Activated T-cell treated with anti-CD3 and anti-CD28 coated beads, Interleukin-2, amount 50 U/mL, for 4 hours (primary cell): ENCODE measurements at regions not wholly inside any gene's neighbourhood (a gene's known extent, or its start where the extent isn't known, plus 50 kb on each side); places are given as distances from the start of the nearest gene placed in this dataset.

ENCODE experiments used
- ATAC-seq, 2 donors: fragments of 200-7000 bp; cut with Tn5 transposase; one replicate each; pipeline ENCODE4 v1.10.0; 2021
- DNase-seq: peaks from one replicate; pipeline ENCODE4 v3.0.0-alpha.2; 2020
- H3K27me3 Mint-ChIP-seq: one replicate; pipeline ENCODE4 v1.8.0; 2021; ENCODE audit warnings: low read depth, mixed read lengths
- H3K36me3 Mint-ChIP-seq: one replicate; pipeline ENCODE4 v1.8.0; 2022; ENCODE audit warnings: mixed read lengths; ENCODE audit not compliant: insufficient read depth
- H3K4me1 Mint-ChIP-seq: one replicate; pipeline ENCODE4 v1.8.0; 2021; ENCODE audit warnings: low read depth, mixed read lengths
- H3K4me3 Mint-ChIP-seq: one replicate; pipeline ENCODE4 v1.8.0; 2021; ENCODE audit warnings: mild to moderate bottlenecking, moderate library complexity, mixed read lengths
- H3K9me3 Mint-ChIP-seq: one replicate; pipeline ENCODE4 v1.8.0; 2021; ENCODE audit warnings: mixed read lengths

DNA sequence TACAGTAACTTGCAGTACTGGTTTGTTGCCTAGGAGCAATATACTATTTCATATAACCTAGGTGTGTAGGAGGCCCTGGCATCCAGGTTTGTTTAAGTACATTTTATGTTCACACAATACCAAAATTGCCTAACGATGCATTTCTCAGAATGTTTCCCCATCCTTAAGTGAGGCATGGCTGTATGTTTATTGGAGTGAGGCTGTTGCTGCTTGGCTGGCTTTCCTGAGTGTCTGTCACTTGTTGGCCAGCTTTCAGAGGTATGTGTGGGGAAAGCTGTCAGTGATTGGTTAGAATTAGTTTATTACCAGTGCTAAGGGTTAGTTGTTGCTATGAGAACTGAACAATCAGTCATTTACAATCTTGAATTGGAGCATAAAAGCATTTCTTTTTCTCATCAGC is 154.1 kb upstream of the CDH12 start:
- Mint-ChIP-seq H3K9me3 (peaks cover 6% of the 10 kb centered on the region), H3K27me3 (no peaks in the 10 kb centered on the region), H3K4me3 (no peak overlapping the region), H3K4me1 (no peaks in the 10 kb centered on the region), H3K36me3 (no peaks in the 10 kb centered on the region)
- no peak for DNase-seq
- ATAC-seq: no peak

GRCh38 chr5:23001120-23001519 is 148.0 kb upstream of the CDH12 start:
- no peak for DNase-seq
- no peaks in the 10 kb centered on the region for H3K4me1 Mint-ChIP-seq
- peaks cover 9% of the 10 kb centered on the region for H3K9me3 Mint-ChIP-seq
- no peaks in the 10 kb centered on the region for H3K36me3 Mint-ChIP-seq
- ATAC-seq: no peak
- no peak overlapping the region for H3K4me3 Mint-ChIP-seq
- H3K27me3 Mint-ChIP-seq: no peaks in the 10 kb centered on the region

DNA sequence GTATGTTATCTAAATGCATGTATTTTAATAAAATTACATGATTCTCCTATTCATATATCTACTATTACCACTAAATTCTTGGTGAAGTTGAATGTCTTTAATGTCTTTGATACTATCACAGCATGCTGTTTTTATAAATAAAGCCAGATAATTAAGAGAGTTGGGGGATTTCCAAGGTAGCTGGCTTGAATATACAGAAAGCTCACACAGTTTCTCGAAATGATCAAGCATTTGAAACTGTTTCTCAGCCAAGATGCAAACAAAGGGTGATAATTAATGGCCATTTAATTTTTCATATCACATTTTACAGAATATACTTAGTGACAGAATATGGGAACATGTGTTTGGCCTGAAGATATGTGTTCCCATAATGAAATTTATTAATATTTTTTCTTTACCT is 145.6 kb upstream of the CDH12 start:
- Mint-ChIP-seq H3K9me3 (peaks cover 7% of the 10 kb centered on the region), H3K36me3 (no peaks in the 10 kb centered on the region), H3K4me1 (no peaks in the 10 kb centered on the region), H3K4me3 (no peak overlapping the region), H3K27me3 (no peaks in the 10 kb centered on the region)
- DNase-seq (no peak), ATAC-seq (no peak)

- ATAC-seq (no peak), DNase-seq (no peak)
- Mint-ChIP-seq H3K9me3 (peaks cover 7% of the 10 kb centered on the region), H3K4me1 (no peaks in the 10 kb centered on the region), H3K4me3 (no peak overlapping the region), H3K27me3 (no peaks in the 10 kb centered on the region), H3K36me3 (no peaks in the 10 kb centered on the region)
These were observed 145.2 kb upstream of the CDH12 start for GRCh38 chr5:22998362-22998761.

GRCh38 chr5:22988937-22989336 is 135.8 kb upstream of the CDH12 start:
- ATAC-seq (no peak), DNase-seq (no peak)
- no peaks in the 10 kb centered on the region for H3K4me1 Mint-ChIP-seq
- no peaks in the 10 kb centered on the region for H3K36me3 Mint-ChIP-seq
- no peak overlapping the region for H3K4me3 Mint-ChIP-seq
- peaks cover 10% of the 10 kb centered on the region for H3K9me3 Mint-ChIP-seq
- H3K27me3 Mint-ChIP-seq: no peaks in the 10 kb centered on the region

- ATAC-seq: no peak
- Mint-ChIP-seq H3K4me1 (no peaks in the 10 kb centered on the region), H3K9me3 (peaks cover 10% of the 10 kb centered on the region), H3K36me3 (no peaks in the 10 kb centered on the region), H3K27me3 (no peaks in the 10 kb centered on the region), H3K4me3 (no peak overlapping the region)
- no peak for DNase-seq
These were observed 133.1 kb upstream of the CDH12 start for GRCh38 chr5:22986281-22986680.

DNA sequence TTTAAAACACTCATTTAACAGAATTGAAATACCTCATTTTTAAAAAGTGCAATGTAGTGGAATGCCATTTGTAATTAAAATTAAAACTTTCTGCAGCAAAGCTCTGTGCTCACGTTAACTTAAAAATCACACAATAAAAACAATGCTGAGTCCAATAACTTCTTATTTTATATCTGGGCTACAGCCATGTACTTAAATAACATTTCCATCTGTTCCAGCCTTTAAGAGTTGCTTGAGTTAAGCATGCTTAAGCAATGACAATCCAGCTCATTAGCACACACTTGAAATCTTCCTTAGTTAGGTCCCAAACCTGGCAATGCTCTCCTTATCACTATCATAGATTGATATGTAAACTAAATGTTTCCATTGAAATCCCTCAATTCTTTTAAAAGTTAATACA is 132.3 kb upstream of the CDH12 start:
- ATAC-seq (no peak), DNase-seq (no peak)
- H3K27me3 Mint-ChIP-seq: no peaks in the 10 kb centered on the region
- no peaks in the 10 kb centered on the region for H3K36me3 Mint-ChIP-seq
- peaks cover 10% of the 10 kb centered on the region for H3K9me3 Mint-ChIP-seq
- H3K4me1 Mint-ChIP-seq: no peaks in the 10 kb centered on the region
- H3K4me3 Mint-ChIP-seq: no peak overlapping the region

GRCh38 chr5:22970956-22971618 is 117.9 kb upstream of the CDH12 start:
- H3K9me3 Mint-ChIP-seq: peaks cover 23% of the 10 kb centered on the region
- H3K4me3 Mint-ChIP-seq: no peak overlapping the region
- no peaks in the 10 kb centered on the region for H3K27me3 Mint-ChIP-seq
- no peak for DNase-seq
- ATAC-seq: no peak
- H3K4me1 Mint-ChIP-seq: no peaks in the 10 kb centered on the region
- no peaks in the 10 kb centered on the region for H3K36me3 Mint-ChIP-seq

GRCh38 chr5:22970491-22970890 is 117.3 kb upstream of the CDH12 start:
- no peaks in the 10 kb centered on the region for H3K36me3 Mint-ChIP-seq
- peaks cover 22% of the 10 kb centered on the region for H3K9me3 Mint-ChIP-seq
- no peak overlapping the region for H3K4me3 Mint-ChIP-seq
- no peaks in the 10 kb centered on the region for H3K27me3 Mint-ChIP-seq
- DNase-seq: no peak
- no peaks in the 10 kb centered on the region for H3K4me1 Mint-ChIP-seq
- ATAC-seq: no peak

- Mint-ChIP-seq H3K9me3 (peaks cover 26% of the 10 kb centered on the region), H3K4me1 (no peaks in the 10 kb centered on the region), H3K4me3 (no peak overlapping the region), H3K36me3 (no peaks in the 10 kb centered on the region), H3K27me3 (no peaks in the 10 kb centered on the region)
- ATAC-seq: no peak
- no peak for DNase-seq
These were observed 115.2 kb upstream of the CDH12 start for GRCh38 chr5:22968386-22968785.

DNA sequence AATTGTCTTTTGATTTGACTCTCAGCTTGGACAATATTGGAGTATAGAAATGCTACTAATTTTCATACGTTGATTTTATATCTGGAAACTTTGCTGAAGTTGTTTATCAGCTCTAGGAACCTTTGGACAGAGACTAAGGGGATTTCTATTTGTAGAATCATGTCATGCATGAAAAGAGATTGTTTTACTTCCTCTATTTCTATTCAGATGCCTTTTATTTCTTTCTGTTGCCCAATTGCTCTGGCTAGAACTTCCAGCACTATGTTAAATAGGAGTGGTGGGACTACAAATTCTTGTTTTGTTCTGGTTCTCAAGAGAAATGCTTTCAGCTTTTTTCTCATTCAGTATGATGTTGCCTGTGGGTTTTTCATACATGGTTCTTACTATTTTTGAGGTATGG is 112.8 kb upstream of the CDH12 start:
- DNase-seq (no peak), ATAC-seq (no peak)
- Mint-ChIP-seq H3K4me1 (no peaks in the 10 kb centered on the region), H3K27me3 (no peaks in the 10 kb centered on the region), H3K9me3 (peaks cover 33% of the 10 kb centered on the region), H3K4me3 (no peak overlapping the region), H3K36me3 (no peaks in the 10 kb centered on the region)

GRCh38 chr5:22964632-22965031 is 111.5 kb upstream of the CDH12 start:
- no peak overlapping the region for H3K4me3 Mint-ChIP-seq
- H3K9me3 Mint-ChIP-seq: peaks cover 38% of the 10 kb centered on the region
- no peak for DNase-seq
- H3K4me1 Mint-ChIP-seq: no peaks in the 10 kb centered on the region
- H3K27me3 Mint-ChIP-seq: no peaks in the 10 kb centered on the region
- no peaks in the 10 kb centered on the region for H3K36me3 Mint-ChIP-seq
- ATAC-seq: no peak

DNA sequence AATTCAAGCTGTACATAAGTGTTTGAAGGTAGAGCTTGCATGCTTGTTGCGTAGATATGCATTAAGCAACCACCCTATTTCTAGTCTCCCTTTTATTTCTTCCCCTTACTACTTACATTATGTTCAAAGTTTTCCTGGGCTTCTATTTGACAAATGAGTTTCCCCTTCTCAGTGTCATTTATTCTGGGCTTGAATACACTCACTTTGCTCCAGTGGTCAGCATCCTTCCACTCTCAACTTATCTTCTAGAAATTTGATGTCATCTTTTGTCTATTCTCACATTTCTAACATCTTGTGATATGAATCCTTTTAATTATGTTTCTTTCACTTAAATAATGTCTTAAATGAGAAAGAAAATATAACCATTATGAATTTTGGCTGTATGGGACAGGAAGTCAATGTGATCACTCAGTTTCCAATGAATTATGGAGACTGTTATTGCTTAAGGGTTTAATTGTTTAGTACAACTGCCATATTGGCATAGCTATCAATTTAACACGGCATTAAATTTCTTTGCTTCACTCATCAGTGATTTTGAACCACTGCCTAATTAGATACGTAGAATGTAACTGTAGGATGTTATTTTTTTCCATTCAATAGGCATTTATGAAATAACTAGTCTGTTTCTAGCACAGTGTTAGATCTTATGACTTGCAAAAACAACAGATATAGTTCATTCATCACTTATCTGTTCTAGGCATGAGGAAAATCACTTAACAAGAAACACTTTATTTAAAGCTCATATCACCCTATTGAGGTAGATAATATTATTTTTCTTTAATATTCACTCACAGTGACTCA is 105.5 kb upstream of the CDH12 start:
- Mint-ChIP-seq H3K36me3 (no peaks in the 10 kb centered on the region), H3K9me3 (peaks cover 21% of the 10 kb centered on the region), H3K4me3 (no peak overlapping the region), H3K27me3 (no peaks in the 10 kb centered on the region), H3K4me1 (no peaks in the 10 kb centered on the region)
- DNase-seq (no peak), ATAC-seq (no peak)

- DNase-seq: no peak
- no peak overlapping the region for H3K4me3 Mint-ChIP-seq
- no peak for ATAC-seq
- no peaks in the 10 kb centered on the region for H3K27me3 Mint-ChIP-seq
- H3K36me3 Mint-ChIP-seq: no peaks in the 10 kb centered on the region
- H3K9me3 Mint-ChIP-seq: no peaks in the 10 kb centered on the region
- H3K4me1 Mint-ChIP-seq: no peaks in the 10 kb centered on the region
These were observed 94.8 kb upstream of the CDH12 start for GRCh38 chr5:22947921-22948320.

DNA sequence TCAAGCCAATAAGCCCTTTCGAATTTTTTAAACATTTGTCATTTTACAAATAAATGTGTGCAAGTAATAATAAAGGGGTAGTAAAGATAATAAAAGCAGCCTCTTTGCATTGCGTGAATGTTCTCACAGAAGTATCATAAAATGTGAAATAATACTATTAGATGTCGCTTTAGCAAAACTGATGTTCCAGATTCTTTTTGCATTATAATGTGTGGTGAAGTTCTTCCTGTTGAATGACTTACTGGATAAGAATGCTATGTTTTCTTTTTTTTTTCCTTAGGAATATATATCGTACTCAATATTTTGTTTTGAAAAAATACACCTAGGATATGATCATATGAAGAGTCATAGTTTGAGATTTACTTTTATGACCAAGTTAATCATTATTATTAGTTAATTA is 85.2 kb upstream of the CDH12 start:
- no peak overlapping the region for H3K4me3 Mint-ChIP-seq

More for the DNA sequence above, 85.2 kb upstream of the CDH12 start:
- no peaks in the 10 kb centered on the region for H3K27me3 Mint-ChIP-seq
- DNase-seq: no peak
- peaks cover 15% of the 10 kb centered on the region for H3K9me3 Mint-ChIP-seq
- no peak for ATAC-seq
- H3K36me3 Mint-ChIP-seq: no peaks in the 10 kb centered on the region
- H3K4me1 Mint-ChIP-seq: no peaks in the 10 kb centered on the region
